Activated CD4-positive, alpha-beta T cell treated with anti-CD3 and anti-CD28 coated beads for 48 hours (primary cell): ENCODE measurements at regions not wholly inside any gene's neighbourhood (a gene's known extent, or its start where the extent isn't known, plus 50 kb on each side); places are given as distances from the start of the nearest gene placed in this dataset.
"Not testable (repeated sequence)": the region's sequence is repeated elsewhere in the genome, so short reads cannot be mapped to it uniquely, and the experiment has no call there.

Source experiments
- DNase-seq: peaks from one replicate; pipeline ENCODE4 v3.0.0-alpha.2; 2020

DNA sequence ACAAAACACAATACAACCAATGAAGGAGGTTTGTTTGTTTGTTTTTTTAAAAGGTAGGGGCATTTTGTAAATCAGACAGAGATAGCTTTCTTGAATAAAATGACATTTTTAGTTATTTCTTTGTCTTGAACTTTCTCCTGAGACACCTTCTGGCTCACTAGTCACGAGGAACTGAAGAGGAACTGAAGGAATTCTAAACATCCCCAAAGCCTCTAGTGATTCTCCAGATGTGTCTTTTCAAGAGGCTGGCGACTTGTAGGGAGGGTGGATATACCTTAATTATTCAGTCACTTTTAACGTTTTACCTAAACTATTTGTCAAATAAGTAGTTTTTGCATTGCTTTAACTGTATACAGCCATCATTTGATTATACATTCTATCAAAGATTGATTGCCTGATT, 211.2 kb upstream of the LRIG3 start:
- no peak for DNase-seq

DNA sequence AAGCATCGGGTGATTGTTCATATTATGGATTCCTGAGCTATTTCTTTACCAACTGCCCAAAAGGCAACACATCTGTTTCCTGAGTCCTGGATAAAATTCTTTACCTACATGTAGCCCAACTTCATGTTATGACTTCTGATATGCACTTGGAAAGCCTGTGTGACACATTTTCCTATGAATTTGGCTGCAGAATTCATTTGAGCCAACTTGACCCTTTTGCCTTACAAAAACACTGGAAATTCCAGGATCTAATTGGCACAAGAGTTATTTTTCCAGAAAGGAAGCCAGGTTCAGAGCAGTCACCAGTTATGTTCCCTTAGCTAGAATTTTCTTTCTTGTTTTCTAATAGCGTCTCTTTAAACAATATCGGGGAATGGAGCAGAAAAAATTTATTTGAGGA, 202.5 kb upstream of the LRIG3 start:
- no peak for DNase-seq

DNA sequence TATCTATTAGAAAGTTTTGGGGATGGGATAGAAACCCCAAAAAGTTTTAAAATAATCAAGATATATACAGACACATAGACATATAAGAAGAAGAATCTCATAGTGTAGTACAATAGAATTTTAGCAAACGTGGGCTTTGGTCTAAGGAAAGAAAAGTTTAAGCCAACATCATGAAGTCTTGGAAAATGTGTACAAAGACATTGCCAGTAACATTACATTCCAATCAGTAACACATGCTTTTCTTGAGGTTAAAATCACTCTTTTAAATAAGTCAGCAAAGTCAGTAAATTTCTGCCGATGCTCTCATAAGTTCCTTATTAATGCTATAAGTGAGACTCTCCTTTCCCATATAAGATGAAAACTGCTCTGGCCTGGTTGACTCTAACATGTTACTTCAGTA, 201.1 kb upstream of the LRIG3 start:
- DNase-seq, result no peak

DNA sequence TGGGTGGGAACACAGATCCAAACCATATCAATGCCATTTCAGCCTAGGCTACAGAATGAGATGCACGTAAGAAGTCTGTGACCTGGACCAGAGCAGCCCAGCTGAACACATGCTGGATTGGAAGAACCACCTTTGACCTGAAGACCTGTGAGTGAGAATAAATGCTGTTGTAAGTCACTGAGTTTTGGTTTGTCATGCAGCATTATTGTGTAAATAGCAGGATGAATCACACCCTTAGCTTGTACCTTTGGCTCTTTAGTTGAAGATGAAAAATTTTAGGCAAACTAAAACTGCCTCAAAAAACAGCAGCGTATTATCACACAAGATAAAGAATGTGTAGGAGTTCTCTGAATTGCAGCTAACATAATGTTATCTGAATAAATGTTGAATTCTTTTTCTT, 199.4 kb upstream of the LRIG3 start:
- DNase-seq, result no peak

DNA sequence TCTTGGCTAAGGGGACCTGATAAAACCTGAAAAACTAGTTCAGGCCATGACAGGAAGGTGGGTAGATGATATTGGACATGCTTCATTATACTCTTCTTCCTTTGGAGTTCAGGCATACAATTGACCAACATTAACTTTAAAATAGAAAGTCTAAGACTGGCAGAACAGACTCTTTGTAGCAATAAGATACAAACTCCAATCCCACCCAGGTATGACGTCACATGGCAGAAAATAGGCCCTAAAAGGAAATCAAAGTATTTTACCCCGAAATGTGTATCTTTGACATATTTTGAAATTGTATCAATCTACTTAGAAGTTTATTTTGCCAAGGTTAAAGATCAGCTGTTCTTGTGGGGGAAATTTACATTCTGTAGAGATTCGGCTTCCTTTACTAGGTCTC, 198.1 kb upstream of the LRIG3 start:
- no peak for DNase-seq

DNA sequence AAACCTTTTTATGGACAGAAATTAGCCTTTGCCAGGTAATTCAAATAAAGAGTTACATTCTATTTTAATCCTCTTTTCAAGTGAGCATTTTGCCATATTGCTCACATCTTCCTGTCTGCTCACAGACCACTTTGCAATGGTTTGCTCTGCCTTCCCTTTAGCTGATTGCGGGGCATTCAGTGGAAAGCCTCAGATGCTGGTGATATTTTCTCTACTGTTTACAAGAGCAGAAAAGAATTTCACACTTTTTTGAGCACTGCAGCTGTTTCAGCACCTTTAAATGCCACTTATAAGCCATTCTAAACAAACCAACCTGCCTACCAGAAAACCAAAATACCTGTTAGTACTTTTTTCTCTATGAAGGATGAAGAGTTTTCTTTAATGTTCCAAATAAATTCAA, 195.7 kb upstream of the LRIG3 start:
- no peak for DNase-seq

DNA sequence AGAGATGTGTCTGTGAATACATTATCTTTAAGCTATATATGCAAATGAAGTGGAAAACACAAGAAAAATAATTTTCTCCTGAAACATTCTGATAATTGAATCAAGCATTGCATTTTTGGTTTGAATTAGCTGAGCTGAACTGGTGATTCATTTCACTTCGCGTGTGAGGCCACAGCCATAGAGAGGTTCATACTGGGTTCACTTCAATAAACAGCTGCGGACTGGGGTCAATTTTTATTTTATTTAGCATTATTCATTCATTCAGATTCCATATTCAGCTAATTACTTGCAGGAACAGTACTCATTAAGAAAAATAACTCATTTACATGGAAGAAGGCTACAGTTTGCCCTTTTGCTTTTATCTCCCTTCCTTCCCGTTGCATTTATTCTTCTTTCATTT, 195.2 kb upstream of the LRIG3 start:
- no peak for DNase-seq

DNA sequence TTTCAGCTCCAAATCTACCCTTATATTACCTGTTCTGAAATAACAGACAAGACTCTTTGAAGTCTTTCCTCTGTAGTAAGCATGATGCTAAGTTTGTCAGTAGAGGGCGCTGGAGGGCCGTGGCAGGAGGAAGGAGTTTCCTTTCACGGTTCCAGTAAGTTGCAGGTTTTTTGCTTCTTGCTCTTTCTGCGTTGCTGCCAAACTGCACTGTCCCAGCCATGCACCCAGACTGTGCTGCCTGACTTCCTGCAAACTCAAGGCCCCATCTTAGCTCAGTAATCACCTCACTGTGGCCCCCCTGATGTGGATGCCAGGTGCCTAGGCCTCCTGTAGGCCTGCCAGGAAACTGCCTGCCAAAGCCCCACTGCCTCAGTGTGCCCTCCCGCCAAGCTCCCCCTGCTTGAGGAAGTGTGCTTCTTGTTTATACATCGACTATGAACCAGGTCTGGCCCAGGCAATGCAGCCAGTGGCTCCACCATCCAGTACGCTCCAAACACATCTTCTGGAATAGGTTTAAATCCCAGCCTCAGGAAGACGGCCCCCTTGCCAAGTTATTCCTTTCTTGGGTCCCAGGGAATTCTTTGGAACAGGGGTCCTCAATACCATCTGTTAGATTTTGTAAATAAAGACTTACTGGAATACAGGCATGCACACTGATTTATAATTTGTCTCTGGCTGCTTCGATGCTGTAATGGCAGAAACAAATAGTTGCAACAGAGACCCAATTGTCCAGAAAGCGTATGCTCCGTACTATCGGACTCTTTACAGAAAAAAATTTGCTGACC, 193.7 kb upstream of the LRIG3 start:
- peak; percentile 75 for DNase-seq

DNA sequence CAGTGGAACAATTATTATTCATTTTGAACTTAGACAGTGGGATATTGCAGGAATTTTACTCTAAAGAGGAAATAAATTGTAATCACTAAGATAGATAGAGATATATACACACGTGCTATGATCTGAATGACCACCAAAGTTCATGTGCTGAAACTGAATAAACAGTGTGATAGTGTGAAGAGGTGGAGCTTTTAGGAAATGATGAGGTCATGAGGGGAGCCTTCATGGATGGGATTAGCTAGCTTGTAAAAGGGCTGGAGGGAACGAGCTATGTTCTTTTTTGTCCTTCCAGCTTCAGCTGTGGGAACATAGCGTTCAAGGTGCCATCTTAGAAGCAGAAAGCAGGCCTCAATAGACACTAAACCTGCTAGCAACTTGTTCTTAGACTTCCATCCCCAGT, 191.5 kb upstream of the LRIG3 start:
- no peak for DNase-seq

DNA sequence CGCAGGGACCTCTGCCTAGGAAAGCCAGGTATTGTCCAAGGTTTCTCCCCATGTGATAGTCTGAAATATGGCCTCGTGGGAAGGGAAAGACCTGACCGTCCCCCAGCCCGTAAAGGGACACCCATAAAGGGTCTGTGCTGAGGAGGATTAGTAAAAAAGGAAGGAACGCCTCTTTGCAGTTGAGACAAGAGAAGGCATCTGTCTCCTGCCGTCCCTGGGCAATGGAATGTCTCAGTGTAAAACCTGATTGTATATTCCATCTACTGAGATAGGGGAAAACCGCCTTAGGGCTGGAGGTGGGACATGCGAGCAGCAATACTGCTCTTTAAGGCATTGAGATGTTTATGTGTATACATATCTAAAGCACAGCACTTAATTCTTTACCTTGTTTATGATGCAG, 188.2 kb upstream of the LRIG3 start:
- DNase-seq, result not testable (repeated sequence)

DNA sequence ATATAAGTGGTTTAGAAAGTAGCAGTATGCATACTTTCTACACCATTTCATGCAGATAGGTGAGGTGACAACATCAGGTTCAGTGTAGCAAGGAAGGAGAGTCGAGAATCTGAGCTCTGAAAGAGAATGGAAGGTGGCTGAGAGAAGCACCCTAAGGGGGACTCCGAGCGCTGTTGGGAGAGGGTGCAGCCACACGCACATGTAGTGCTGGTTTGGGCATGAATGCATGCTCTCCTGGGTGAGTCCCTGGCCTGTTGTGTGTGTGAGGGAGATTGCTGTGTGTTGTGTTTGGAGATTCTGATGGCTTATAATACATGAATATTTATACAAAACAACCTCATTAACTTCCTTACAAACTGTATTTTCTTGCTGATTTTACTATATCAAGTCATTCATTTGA, 180.3 kb upstream of the LRIG3 start:
- DNase-seq, result no peak

DNA sequence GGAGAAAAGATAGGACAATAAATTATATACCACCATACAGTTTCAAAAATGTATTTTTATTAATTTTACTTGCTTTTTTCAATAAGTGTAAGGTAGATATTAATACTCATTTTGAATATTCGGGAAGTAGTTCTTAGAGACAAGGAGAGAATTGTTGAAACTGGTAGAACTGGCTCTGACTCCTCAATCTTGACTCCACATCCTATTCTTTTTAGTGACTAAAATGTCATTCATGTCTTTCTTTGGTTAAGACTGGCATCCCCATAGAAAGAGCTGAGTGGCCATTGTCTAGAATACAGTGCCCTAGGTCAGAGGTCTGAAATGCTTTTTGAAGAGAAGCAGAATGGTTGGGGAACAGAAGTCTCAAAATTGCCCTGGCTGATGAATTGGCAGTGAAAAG, 177.6 kb upstream of the LRIG3 start:
- no peak for DNase-seq

DNA sequence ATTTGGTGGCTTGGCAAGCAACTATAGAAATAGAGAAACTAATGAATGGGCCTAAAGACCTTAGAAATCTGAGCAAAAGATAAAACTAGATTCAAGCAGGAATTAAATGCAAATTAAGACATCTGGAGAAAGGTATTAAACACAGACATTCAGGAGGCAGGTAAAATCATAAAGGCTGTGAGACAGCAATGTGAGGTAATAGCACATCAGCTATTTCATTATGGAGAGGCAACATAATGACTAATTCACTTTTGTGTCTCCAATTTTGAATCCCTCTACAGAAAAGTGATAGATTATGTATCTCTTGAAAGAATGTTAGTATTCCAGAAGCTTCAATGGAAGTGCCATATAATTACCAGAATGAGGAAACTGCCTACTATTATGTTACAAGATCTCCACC, 175.9 kb upstream of the LRIG3 start:
- no peak for DNase-seq

DNA sequence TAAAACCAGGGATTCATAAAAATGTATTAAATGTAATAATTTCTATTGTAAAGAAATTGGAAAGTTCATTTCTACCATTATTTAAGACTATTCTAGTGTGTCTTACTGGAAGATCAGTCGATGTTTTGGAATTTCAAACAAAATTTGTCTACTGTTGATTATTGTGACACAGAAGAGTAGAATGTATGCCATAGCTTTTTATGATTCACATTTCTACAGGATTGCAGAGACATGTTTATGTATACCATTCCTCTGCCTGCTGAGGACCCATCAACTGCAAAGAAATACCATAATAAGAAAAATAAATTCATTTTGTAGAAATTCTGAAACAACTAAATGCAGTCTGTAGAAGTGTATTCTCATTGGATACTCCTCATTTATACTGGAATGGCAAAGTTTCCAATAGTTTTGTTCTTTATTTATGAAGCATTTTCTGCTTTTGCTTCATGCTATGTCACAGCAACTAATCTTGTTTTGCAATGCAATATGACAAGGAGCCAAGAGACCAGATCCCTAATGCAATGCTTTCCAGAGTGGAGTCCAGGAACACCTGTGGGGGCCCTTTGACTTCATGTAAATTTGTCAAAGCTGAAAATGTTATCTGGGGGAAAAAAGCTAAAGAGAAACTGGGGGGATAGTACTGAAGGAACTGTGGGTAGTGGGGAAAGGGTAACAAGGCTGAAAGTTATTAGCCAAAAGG, 172.9 kb upstream of the LRIG3 start:
- no peak for DNase-seq

DNA sequence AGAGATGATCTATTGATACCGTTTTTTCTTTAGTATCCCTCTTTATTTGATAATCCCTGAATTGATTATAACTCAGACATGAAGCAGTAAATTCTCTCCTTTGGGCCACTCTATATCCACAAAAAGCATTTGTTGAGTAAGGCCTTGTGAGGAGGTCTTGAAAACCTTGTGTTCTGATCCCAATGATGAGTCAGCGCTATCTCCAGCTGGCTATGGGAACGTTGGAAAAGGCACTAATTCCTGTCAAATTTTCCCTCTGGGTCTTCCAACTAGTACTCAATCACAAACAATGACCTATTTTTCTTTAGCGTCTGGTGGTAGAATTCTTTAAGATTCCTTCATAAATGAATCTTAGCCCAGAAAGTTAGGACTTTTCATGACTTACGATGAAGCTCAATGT, 168.4 kb upstream of the LRIG3 start:
- no peak for DNase-seq

DNA sequence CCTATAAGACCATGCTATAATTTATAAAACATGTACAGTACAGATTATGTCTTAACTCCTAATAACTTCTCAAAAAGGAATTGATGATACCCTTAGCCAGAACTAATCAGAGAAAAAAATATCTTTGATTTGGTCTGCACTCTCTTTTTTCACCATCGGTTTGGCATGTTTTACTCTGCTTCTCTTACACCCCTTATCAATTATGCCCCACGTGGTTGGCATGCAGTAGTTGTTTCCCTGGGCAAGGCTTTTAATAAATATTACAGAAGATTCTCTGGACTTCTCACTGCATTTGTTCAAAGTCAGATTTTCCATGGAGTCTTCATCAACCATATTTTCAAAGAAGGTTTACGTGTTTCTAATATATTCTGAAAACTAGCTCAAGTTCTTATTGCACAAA, 167.4 kb upstream of the LRIG3 start:
- no peak for DNase-seq

DNA sequence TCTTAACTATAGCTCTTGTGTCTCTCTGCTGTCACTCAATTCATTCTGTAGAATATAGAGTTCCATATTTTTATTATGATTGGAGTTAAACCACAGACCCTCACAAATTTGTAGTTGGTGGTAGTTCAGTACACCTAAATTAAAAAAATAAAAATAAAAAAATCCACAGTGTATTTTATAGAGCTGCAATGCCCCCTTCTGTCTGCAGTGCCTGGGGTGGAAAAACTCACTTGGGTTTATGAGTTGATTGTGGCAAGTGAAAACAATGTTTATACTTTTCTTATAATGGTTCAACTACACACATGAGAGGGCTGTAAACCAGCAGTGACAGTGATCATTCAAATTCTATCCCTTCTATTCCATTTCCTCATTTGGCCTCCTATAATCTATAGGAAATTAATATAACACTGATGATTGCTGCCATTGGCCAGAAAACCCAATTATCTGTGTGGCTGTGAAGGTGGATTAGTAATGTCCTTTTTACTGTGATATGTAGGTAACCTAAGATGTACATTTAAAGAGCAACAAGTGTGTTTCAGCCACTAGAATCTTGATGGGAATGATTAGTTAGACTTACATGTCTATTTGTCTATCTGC, 166.9 kb upstream of the LRIG3 start:
- no peak for DNase-seq

DNA sequence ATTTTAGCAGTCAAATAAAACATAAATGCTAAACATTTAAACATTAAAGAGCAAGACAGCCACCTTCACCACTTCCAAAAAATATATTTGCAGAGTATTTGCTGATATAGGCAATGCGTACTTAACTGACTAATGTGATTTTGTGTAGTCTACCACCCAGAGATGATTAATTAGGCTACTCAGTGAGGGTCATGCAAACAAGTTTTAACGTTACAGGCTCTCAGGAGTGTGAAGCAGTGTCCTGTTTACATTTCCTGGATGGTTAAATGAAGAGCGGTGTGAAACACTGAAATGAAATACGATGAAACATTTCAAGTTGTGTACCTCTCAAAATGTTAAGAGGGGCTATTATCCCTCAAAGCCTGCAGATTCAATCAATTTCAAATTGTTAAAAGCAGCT, 165.8 kb upstream of the LRIG3 start:
- no peak for DNase-seq

DNA sequence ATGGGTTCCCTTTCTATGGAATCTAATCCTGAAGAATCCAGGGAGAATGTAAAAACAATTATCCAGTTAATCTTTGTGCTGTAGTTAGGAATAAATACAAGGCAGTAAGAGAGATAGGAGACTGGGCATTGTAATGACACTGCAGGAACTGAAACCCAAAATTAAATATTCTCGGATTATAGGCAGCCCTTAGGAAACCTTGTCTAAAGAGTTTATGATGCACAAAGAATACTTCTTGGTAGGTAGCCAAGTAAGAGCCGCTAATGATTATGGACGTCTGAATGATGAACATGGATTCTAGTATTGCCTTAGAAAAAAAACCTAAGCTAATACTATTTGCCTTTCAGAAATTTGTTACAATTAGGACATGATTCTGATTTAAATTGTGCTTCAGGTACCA, 165.4 kb upstream of the LRIG3 start:
- DNase-seq, result no peak

DNA sequence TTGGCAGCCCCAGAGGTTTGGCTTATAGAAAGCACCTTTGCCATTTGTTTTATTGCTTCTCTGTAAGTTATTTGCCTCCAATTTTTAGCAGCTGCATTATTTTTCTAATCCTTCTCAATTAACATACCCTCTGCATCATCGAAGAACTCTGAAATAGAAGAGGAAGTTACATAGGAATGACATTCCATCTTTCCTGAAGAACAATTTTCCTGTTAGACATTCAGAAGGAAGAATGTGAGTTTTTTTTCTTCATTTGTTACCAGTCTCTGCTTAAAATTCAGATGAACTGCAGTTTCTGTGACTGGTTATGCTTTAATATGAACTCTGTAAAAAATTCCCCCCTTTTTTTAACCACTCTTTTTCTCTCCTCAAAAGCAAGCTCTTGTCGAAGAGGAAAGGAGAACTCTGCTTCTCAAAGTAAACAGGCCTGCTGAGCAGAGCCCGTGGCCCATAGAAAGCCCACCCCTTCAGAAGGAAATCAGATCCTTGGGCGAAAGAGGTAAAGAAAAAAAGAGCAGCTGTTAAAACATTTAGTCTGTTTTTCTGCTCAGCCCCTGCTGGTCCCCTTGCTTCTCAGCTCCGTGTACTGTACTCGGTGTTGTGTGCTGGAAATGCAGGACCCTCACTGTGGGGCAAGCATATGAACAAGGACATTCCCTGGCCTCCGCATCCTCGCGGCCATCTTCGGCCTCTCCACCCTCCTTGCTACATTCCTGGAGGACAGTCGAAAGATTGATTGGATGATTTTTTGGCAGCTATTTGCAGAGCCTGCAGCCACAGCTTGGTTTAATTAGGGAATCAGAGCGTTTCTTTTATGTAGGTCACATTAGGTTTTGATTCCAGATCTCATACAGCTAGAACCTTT, 164.4 kb upstream of the LRIG3 start:
- no peak for DNase-seq

DNA sequence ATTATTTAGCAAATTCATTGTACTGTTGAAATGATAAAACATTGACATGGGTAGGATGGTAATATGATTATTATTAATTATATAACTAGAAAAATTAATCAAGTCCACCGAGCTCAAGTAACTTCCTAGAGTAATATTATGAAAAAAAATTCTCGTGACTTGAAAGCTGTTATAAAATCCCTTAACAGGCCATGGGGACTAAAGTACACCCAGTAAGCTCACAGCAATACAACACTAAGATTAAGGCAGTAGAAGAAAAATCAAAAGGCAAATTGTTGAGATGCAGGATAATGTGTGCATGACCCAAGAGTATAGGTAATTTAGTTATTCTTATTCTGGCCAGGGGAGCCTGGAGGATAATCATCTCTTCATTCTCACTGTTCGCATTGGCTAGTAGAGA, 162.6 kb upstream of the LRIG3 start:
- no peak for DNase-seq

DNA sequence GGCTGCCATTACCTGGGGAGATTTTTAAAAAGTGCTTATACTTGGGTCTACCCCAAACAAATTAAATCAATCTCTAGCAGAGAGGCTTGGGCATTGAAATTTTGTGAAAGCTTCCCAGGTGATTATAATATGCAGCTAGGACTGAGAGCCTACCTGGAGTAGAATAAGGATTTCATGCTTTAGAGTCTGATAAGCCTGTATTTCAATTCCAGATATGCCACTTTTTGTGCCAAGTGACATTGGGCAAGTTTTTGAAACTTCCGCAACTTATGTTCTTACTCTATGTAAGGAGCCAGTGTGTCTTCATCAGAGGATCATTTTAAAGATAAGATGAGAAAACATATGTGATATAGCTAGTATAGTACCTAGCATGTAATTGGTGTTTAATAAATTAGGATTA, 159.8 kb upstream of the LRIG3 start:
- no peak for DNase-seq

DNA sequence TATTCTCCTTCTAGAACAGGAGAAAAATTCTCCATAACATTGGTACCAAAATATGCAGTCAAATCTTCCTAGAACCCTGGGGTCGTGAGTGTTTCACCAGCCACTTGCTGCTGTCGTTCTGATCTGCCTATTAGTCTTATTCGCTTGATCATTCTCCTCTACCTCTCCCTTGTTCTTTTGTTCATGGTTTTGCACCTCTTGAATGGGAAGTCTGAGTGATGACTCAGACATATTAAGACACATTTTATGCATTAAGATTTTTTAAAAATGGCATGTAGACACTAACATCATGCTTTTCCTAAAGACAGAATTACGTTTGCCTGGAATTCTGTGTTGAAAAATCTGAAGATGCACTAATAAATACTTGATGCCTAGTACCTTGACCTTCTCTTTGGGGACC, 159.2 kb upstream of the LRIG3 start:
- no peak for DNase-seq

DNA sequence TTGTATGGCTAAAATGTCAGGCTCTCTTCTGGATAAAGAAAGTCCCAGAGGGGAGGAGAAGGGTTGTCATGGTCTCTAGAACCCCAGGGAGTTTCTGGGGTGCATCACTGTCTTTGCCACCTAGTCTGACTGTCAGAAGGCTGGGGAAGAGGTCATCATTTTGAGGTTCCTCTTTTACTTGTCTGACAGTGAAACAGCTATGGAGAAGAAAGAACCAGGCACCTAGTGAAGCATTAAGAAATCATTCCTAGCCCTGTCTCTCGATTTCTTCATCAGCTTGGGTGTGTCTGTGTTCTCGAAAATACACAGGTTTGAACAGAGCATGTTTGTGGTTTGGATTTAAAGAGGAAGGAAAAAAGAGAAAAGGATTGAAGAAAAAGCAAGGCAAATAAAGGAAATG, 158.7 kb upstream of the LRIG3 start:
- DNase-seq, result no peak
